HEK293 (cell line): ENCODE measurements at regions not wholly inside any gene's neighbourhood (a gene's known extent, or its start where the extent isn't known, plus 50 kb on each side); places are given as distances from the start of the nearest gene placed in this dataset.

ENCODE experiments used
- CTCF ChIA-PET: fragments of 350-600 bp; formaldehyde crosslinking; extraction: SDS; loops from one replicate; lab custom pipeline; 2021; ENCODE audit warnings: antibody characterized with exemption; lab: Yijun Ruan, JAX
- POLR2A ChIA-PET: fragments of 300-600 bp; formaldehyde crosslinking; extraction: SDS; loops from one replicate; lab custom pipeline; 2020; ENCODE audit warnings: antibody characterized with exemption, inconsistent platforms; lab: Yijun Ruan, JAX
- H3K27ac ChIP-seq: fragments of 200-500 bp; sonication (Bioruptor generic); 2 replicates; pipeline ENCODE4 v1.5.1; 2014; ENCODE audit warnings: low read depth, low read length, control low read depth, inconsistent platforms; ENCODE audit errors: extremely low read depth
- H3K36me3 ChIP-seq, 2 experiments: fragments of 200-500 bp in 1 of 2; sonication (Bioruptor generic) in 1 of 2; 1 replicate in 1 of 2; 2 replicates in 1 of 2; pipeline ENCODE4 v1.5.1; 2014 to 2017; ENCODE audit warnings: inconsistent platforms in 2 of 2, low read length in 2 of 2; ENCODE audit not compliant: control insufficient read depth in 2 of 2, insufficient read depth in 1 of 2
- H3K4me1 ChIP-seq: fragments of 200-500 bp; sonication (Bioruptor generic); 2 replicates; pipeline ENCODE4 v1.5.1; 2014; ENCODE audit warnings: mild to moderate bottlenecking, low read length, inconsistent platforms; ENCODE audit not compliant: control insufficient read depth, insufficient read depth
- H3K4me3 ChIP-seq: 2 replicates; pipeline ENCODE4 v1.5.1; 2011; ENCODE audit warnings: low read depth, mild to moderate bottlenecking, control low read depth, low read length, moderate library complexity
- H3K9me3 ChIP-seq: fragments of 200-500 bp; sonication (Bioruptor generic); 2 replicates; pipeline ENCODE4 v1.5.1; 2014; ENCODE audit warnings: low read depth, low read length, inconsistent platforms; ENCODE audit not compliant: control insufficient read depth, insufficient read depth
- BCL11A ChIP-seq: fragments of 450-650 bp; formaldehyde crosslinking; IDR thresholded peaks from 2 replicates; pipeline ENCODE4 v1.5.1; 2016; ENCODE audit warnings: low read depth, missing biosample characterization, missing genetic modification characterization
- BCL11B ChIP-seq: fragments of 450-650 bp; formaldehyde crosslinking; IDR thresholded peaks from 2 replicates; pipeline ENCODE4 v1.5.1; 2016; ENCODE audit warnings: low read depth, missing biosample characterization, missing genetic modification characterization
- PBX3 ChIP-seq: sonication (generic); formaldehyde crosslinking; IDR thresholded peaks from 2 replicates; pipeline ENCODE4 v1.8.1; 2022; ENCODE audit warnings: mild to moderate bottlenecking, moderate library complexity, missing genetic modification reagents
- ZBTB6 ChIP-seq: fragments of 450-650 bp; formaldehyde crosslinking; IDR thresholded peaks from 2 replicates; pipeline ENCODE4 v1.5.1; 2017; ENCODE audit warnings: missing biosample characterization, missing genetic modification characterization
- ZEB2 ChIP-seq: fragments of 450-650 bp; formaldehyde crosslinking; IDR thresholded peaks from 2 replicates; pipeline ENCODE4 v1.5.1; 2016; ENCODE audit warnings: missing biosample characterization, missing genetic modification characterization
- ZNF10 ChIP-seq: fragments of 450-650 bp; formaldehyde crosslinking; IDR thresholded peaks from 2 replicates; pipeline ENCODE4 v1.5.1; 2017; ENCODE audit warnings: missing biosample characterization, missing genetic modification characterization
- ZNF138 ChIP-seq: fragments of 450-650 bp; formaldehyde crosslinking; IDR thresholded peaks from 2 replicates; pipeline ENCODE4 v1.5.1; 2016; ENCODE audit warnings: missing biosample characterization, missing genetic modification characterization, borderline replicate concordance
- ZNF157 ChIP-seq: fragments of 450-650 bp; formaldehyde crosslinking; IDR thresholded peaks from 2 replicates; pipeline ENCODE4 v1.5.1; 2016; ENCODE audit warnings: missing biosample characterization, missing genetic modification characterization
- ZNF169 ChIP-seq: fragments of 450-650 bp; formaldehyde crosslinking; IDR thresholded peaks from 2 replicates; pipeline ENCODE4 v1.5.1; 2016; ENCODE audit warnings: missing biosample characterization, missing genetic modification characterization
- ZNF18 ChIP-seq: fragments of 450-650 bp; formaldehyde crosslinking; IDR thresholded peaks from 2 replicates; pipeline ENCODE4 v1.5.1; 2016; ENCODE audit warnings: missing biosample characterization, missing genetic modification characterization
- ZNF354C ChIP-seq: fragments of 450-650 bp; formaldehyde crosslinking; IDR thresholded peaks from 2 replicates; pipeline ENCODE4 v1.5.1; 2016; ENCODE audit warnings: missing biosample characterization, missing genetic modification characterization, low read depth, borderline replicate concordance
- ZNF37A ChIP-seq: fragments of 450-650 bp; IDR thresholded peaks from 2 replicates; pipeline ENCODE4 v1.5.1; 2018; ENCODE audit warnings: missing biosample characterization, missing genetic modification characterization
- ZNF514 ChIP-seq: fragments of 450-650 bp; formaldehyde crosslinking; IDR thresholded peaks from 2 replicates; pipeline ENCODE4 v1.5.1; 2016; ENCODE audit warnings: missing biosample characterization, missing genetic modification characterization
- ZNF580 ChIP-seq: fragments of 450-650 bp; formaldehyde crosslinking; IDR thresholded peaks from 2 replicates; pipeline ENCODE4 v1.5.1; 2016; ENCODE audit warnings: missing biosample characterization, missing genetic modification characterization
- ZNF621 ChIP-seq: fragments of 450-650 bp; formaldehyde crosslinking; IDR thresholded peaks from 2 replicates; pipeline ENCODE4 v1.5.1; 2017; ENCODE audit warnings: missing biosample characterization, missing genetic modification characterization
- ZNF629 ChIP-seq: fragments of 450-650 bp; formaldehyde crosslinking; IDR thresholded peaks from 2 replicates; pipeline ENCODE4 v1.5.1; 2017; ENCODE audit warnings: missing biosample characterization, missing genetic modification characterization
- ZNF660 ChIP-seq: fragments of 450-650 bp; IDR thresholded peaks from 2 replicates; pipeline ENCODE4 v1.5.1; 2018; ENCODE audit warnings: missing biosample characterization, mild to moderate bottlenecking, missing genetic modification characterization
- ZNF677 ChIP-seq: fragments of 450-650 bp; IDR thresholded peaks from 2 replicates; pipeline ENCODE4 v1.5.0; 2018; ENCODE audit warnings: missing biosample characterization, mild to moderate bottlenecking, missing genetic modification characterization, moderate library complexity
- ZNF792 ChIP-seq: fragments of 450-650 bp; formaldehyde crosslinking; IDR thresholded peaks from 2 replicates; pipeline ENCODE4 v1.5.1; 2016; ENCODE audit warnings: missing biosample characterization, missing genetic modification characterization
- ZNF837 ChIP-seq: fragments of 450-650 bp; formaldehyde crosslinking; IDR thresholded peaks from 2 replicates; pipeline ENCODE4 v1.5.1; 2016; ENCODE audit warnings: missing biosample characterization, missing genetic modification characterization
- ZSCAN18 ChIP-seq: fragments of 450-650 bp; formaldehyde crosslinking; IDR thresholded peaks from 2 replicates; pipeline ENCODE4 v1.5.1; 2016; ENCODE audit warnings: missing biosample characterization, missing genetic modification characterization
- ZXDB ChIP-seq: fragments of 450-650 bp; formaldehyde crosslinking; IDR thresholded peaks from 2 replicates; pipeline ENCODE4 v1.5.1; 2016; ENCODE audit warnings: missing biosample characterization, missing genetic modification characterization
- TF ChIP-seq, protein P1 (sequence below): fragments of 450-650 bp; formaldehyde crosslinking; IDR thresholded peaks from 2 replicates; pipeline ENCODE4 v1.5.1; 2016; ENCODE audit warnings: missing biosample characterization, missing genetic modification characterization

DNA sequence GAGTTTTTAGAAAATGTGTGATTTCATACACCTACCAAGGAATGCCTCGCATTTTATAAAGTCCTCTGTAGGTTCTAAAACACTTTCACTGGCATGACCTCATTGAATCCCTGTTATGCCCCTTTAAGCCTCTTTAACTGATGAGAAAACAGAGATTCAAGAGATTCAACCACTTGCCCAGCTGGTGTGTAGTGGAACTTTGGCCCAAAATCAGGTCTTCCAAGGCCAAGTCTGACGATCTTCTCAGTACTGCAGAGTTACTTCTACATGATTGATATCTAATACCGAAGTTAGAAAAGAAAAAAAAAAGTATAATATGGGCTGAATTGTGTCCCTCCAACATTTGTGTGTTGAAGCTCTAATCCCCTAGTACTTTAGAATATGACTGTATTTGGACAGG lies 202.0 kb downstream of the WDR11 start:
- Histone ChIP-seq H3K36me3 (no peaks in the 10 kb centered on the region), H3K9me3 (no peaks in the 10 kb centered on the region), H3K4me1 (peaks cover 17% of the 10 kb centered on the region), H3K4me3 (no peak overlapping the region)
- ChIA-PET CTCF (interaction anchor here (1.1 kb wide), 1 partner anchor 17 kb away, joined by 3 read pairs; no protein-coding TSS in a partner anchor), POLR2A (no interaction called here)
- no peak for TF ChIP-seq ZEB2 (tag by site-specific recombination)
- TF ChIP-seq ZNF621 (tag by site-specific recombination) = no peak
- no peak for TF ChIP-seq ZNF792 (tag by site-specific recombination)
- TF ChIP-seq BCL11A = no peak
- TF ChIP-seq ZNF10 (tag by site-specific recombination) = no peak
- no peak for TF ChIP-seq ZNF660
- TF ChIP-seq ZNF580 (tag by site-specific recombination) = no peak
- TF ChIP-seq, all 188 proteins: peak for 0
- H3K27ac ChIP-seq = no peak overlapping the region

DNA sequence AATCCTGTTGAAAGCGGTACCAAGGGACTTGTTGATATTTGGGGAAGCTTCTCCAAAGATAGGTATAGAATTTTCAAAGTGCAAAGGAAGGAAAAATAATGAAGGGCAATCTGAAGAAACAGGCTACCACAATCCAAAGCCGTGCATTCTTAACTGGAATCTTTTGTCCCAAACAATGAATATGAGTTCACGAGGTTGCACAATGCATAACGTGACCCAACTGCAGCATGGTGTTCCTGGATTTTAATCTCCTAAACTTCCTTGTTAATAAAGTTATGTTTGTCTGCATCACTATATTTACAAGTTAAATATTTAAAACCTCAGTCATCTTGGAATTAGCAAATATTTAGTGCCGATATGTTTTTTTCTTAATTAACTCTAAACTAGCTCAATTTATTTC lies 203.7 kb downstream of the WDR11 start:
- Histone ChIP-seq H3K36me3 (no peaks in the 10 kb centered on the region), H3K4me3 (no peak overlapping the region), H3K9me3 (no peaks in the 10 kb centered on the region), H3K4me1 (peaks cover 11% of the 10 kb centered on the region), H3K27ac (no peak overlapping the region)
- POLR2A ChIA-PET = no interaction called here
- CTCF ChIA-PET = interaction anchor here (0.7 kb wide), 2 partner anchors 53 to 872 kb away, joined by 3 to 4 read pairs; no protein-coding TSS in a partner anchor
- TF ChIP-seq ZNF37A (tag by site-specific recombination) (no peak), ZNF677 (tag by site-specific recombination) (no peak), ZSCAN18 (tag by site-specific recombination) (no peak), BCL11B (tag by site-specific recombination) (no peak), ZNF514 (tag by site-specific recombination) (no peak), ZNF157 (tag by site-specific recombination) (no peak), ZNF169 (tag by site-specific recombination) (no peak), ZBTB6 (no peak), ZNF629 (no peak), ZNF354C (tag by site-specific recombination) (no peak), ZXDB (tag by site-specific recombination) (no peak), ZNF837 (no peak), ZNF138 (tag by site-specific recombination) (no peak), PBX3 (CRISPR knock-in tag) (no peak), ZNF18 (tag by site-specific recombination) (no peak)
- TF ChIP-seq, protein P1, sequence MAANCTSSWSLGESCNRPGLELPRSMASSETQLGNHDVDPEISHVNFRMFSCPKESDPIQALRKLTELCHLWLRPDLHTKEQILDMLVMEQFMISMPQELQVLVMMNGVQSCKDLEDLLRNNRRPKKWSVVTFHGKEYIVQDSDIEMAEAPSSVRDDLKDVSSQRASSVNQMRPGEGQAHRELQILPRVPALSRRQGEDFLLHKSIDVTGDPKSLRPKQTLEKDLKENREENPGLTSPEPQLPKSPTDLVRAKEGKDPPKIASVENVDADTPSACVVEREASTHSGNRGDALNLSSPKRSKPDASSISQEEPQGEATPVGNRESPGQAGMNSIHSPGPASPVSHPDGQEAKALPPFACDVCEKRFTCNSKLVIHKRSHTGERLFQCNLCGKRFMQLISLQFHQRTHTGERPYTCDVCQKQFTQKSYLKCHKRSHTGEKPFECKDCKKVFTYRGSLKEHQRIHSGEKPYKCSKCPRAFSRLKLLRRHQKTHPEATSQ (tag by site-specific recombination) = no peak
